ENCODE measurements at regions not wholly inside any gene's neighbourhood (a gene's known extent, or its start where the extent isn't known, plus 50 kb on each side); places are given as distances from the start of the nearest gene placed in this dataset.

DNA sequence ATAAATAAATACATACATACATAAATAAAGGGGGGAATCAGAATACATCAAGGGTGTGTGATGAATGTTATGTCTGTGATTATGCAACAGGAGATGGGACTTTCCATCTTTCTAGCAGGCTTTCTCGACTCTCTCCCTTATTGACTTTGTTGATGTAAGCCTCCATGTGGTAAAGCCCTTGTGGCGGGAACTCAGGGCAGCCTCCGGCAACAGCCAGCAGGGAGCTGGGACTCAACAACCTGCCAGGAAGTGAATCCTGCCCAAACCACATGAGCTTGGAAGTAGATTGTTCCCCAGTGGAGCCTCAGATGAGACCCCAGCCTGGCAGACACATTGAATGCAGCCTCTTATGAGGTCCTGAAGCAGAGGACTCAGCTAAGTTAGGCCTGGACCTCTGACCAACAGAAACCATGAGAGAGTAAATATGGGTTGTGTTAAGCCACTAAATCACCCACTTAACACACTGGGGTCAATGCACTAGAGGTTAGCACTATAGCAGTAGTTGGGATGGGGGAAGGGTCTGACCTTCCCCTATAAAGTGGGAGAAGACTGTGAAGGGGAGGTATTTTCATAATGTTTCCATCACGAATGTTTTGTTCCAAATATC lies 104.0 kb downstream of the JCAD start:
- Histone ChIP-seq H3K9me3 (ENCODE audit: low read depth, low read length) (no peaks in the 10 kb centered on the region), H3K36me3 (ENCODE audit: insufficient read depth, low read length) (no peaks in the 10 kb centered on the region), H3K27ac (no peak overlapping the region), H3K4me3 (no peak overlapping the region), H3K9ac (ENCODE audit: insufficient read length) (no peak overlapping the region)
- TF ChIP-seq POLR2AphosphoS5 (IDR thresholded peaks at IDR 0.05; ENCODE audit: borderline replicate concordance, low read depth, low read length), result no peak
- peak; percentile 33 for TF ChIP-seq FOXP2 (optimal IDR thresholded peaks at IDR 0.05; ENCODE audit: control extremely low read depth, extremely low read length, insufficient read depth)
- peak; percentile 32 for DNase-seq (ENCODE audit: low read depth, low spot score)

DNA sequence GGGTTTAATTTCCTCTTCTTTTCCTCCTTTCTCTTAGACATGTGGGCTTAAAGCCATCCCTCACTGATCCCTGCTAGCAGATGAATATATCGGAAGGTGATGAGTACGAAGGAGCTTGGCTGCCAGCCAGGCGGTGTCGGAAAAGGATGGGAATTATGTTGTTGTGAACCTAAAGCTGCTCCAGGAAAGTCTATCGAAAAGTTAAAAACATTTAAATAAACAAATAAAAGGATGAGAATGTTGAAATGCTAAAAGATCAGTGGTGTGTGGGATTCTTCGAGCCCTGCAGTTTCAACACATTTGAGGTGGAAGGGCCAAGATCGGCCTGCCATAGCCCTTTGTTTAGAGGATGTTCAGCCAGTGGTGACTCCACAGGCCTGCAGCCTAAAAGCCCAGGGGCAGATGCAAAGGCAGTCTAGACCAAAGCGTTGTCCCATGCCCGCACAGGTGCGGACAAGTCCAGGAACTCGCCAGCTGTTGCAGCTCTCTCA lies 107.9 kb downstream of the JCAD start:
- no peaks in the 10 kb centered on the region for H3K36me3 ChIP-seq (ENCODE audit: insufficient read depth, low read length)
- no peak overlapping the region for H3K9ac ChIP-seq (ENCODE audit: insufficient read length)
- TF ChIP-seq POLR2AphosphoS5 (IDR thresholded peaks at IDR 0.05; ENCODE audit: borderline replicate concordance, low read depth, low read length) (no peak), FOXP2 (optimal IDR thresholded peaks at IDR 0.05; ENCODE audit: control extremely low read depth, extremely low read length, insufficient read depth) (no peak), EZH2 (IDR thresholded peaks at IDR 0.05) (no peak)
- no peak overlapping the region for H3K27ac ChIP-seq
- H3K9me3 ChIP-seq (ENCODE audit: low read depth, low read length), result no peaks in the 10 kb centered on the region
- DNase-seq (ENCODE audit: low read depth, low spot score), result no peak
- H3K4me3 ChIP-seq, result no peak overlapping the region

DNA sequence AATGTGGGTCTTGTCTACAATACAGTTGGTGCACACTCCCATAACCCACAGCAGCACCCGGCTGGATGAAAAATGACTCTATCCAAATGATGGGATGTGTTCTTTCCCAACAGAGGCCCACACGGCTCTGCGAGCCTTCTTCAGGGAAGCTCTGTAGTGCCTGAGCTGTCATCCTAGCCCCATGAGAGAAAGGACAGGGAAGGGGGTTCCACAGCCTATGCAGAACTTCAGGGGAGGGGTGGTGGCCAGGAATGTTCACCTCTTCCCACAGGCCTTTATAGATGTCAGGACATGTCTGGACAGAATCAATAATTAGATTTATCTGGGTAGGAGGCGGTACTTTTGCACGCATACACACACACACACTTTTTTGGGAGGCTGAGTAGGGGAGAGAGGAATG lies 109.0 kb downstream of the JCAD start:
- TF ChIP-seq POLR2AphosphoS5 (IDR thresholded peaks at IDR 0.05; ENCODE audit: borderline replicate concordance, low read depth, low read length) (no peak), FOXP2 (optimal IDR thresholded peaks at IDR 0.05; ENCODE audit: control extremely low read depth, extremely low read length, insufficient read depth) (no peak), EZH2 (IDR thresholded peaks at IDR 0.05) (no peak)
- no peaks in the 10 kb centered on the region for H3K9me3 ChIP-seq (ENCODE audit: low read depth, low read length)
- no peak overlapping the region for H3K9ac ChIP-seq (ENCODE audit: insufficient read length)
- no peak overlapping the region for H3K27ac ChIP-seq
- no peak overlapping the region for H3K4me3 ChIP-seq
- no peak for DNase-seq (ENCODE audit: low read depth, low spot score)
- H3K36me3 ChIP-seq (ENCODE audit: insufficient read depth, low read length), result no peaks in the 10 kb centered on the region

DNA sequence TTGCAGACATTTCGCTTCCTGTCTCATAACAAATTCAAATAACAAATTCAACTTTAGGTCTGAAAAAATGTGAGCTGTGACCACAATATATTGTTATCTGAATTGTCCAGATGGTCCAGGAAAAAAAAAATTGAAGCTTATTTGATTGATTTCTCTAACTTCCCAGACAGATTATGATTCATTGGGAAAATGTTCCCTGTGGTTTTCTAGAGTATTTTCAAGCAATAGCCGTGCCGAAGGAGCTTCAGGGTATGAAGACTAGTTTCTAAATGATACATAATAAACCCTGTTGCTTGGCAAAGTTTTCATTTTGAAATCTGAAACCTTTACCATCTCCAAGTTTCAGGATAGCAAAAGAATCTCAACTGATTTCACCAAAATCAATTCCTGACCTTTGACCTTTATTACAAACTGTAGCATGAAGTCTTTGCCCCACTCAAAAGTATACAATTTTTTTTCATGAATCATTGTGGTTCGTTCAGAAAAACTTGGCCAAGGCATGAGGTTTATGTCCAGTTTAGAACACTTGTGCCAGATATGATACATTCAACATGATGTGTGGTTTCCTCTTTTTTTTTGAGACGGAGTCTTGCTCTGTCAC lies 109.9 kb downstream of the JCAD start:
- DNase-seq (ENCODE audit: low read depth, low spot score), result no peak

DNA sequence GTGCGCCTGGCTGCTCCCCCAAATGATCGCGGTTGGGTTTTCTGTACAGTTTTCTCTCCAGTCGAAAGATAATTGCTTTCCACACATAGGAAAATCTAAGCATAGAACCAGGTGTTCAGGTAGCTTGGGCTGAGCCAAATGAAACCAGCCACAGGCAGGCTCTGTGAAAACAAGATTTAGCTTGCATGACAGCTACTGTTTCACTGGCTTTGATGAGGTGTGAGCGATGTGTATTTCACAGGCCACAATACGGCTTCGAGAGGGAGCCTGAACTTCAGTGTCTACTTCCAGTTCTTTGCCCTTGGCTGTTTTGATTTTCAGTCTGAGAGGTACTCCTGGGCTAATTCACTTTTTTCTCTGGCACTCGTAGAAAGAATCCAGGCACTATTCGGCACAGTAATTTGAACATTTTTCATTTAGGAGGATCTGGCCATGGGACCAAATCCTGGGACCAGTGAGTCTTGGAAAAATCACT lies 110.5 kb downstream of the JCAD start:
- Histone ChIP-seq H3K9me3 (ENCODE audit: low read depth, low read length) (no peaks in the 10 kb centered on the region), H3K27ac (peak overlapping the region; percentile 54; the same call in 1 of the 2 replicates), H3K9ac (ENCODE audit: insufficient read length) (no peak overlapping the region), H3K36me3 (ENCODE audit: insufficient read depth, low read length) (no peaks in the 10 kb centered on the region), H3K4me3 (no peak overlapping the region)
- TF ChIP-seq FOXP2 (optimal IDR thresholded peaks at IDR 0.05; ENCODE audit: control extremely low read depth, extremely low read length, insufficient read depth), result no peak
- no peak for TF ChIP-seq POLR2AphosphoS5 (IDR thresholded peaks at IDR 0.05; ENCODE audit: borderline replicate concordance, low read depth, low read length)
- DNase-seq (ENCODE audit: low read depth, low spot score), result no peak

More for the DNA sequence above, 109.9 kb downstream of the JCAD start:
- Histone ChIP-seq H3K9me3 (ENCODE audit: low read depth, low read length) (no peaks in the 10 kb centered on the region), H3K4me3 (no peak overlapping the region), H3K36me3 (ENCODE audit: insufficient read depth, low read length) (no peaks in the 10 kb centered on the region), H3K27ac (peak overlapping the region; percentile 54; the same call in 1 of the 2 replicates), H3K9ac (ENCODE audit: insufficient read length) (no peak overlapping the region)
- TF ChIP-seq POLR2AphosphoS5 (IDR thresholded peaks at IDR 0.05; ENCODE audit: borderline replicate concordance, low read depth, low read length), result no peak
- no peak for TF ChIP-seq FOXP2 (optimal IDR thresholded peaks at IDR 0.05; ENCODE audit: control extremely low read depth, extremely low read length, insufficient read depth)
- TF ChIP-seq EZH2 (IDR thresholded peaks at IDR 0.05), result no peak

DNA sequence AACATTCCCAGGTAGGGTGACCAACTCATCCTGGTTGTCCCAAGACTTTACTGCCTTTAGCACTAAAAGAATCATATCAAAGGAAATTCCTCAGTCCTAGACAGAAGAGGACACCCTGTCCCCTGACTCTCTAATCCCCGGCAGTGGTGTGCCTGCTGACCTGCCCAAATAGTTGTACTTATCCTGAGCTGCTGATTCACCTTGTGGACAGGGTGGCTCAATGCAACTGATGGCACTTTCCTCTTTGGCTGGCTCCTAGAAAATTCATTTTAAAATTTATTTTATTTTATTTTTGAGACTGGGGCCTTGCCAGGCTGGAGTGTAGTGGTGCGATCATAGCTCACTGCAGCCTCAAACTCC lies 111.7 kb downstream of the JCAD start:
- no peaks in the 10 kb centered on the region for H3K36me3 ChIP-seq (ENCODE audit: insufficient read depth, low read length)
- no peaks in the 10 kb centered on the region for H3K9me3 ChIP-seq (ENCODE audit: low read depth, low read length)
- no peak overlapping the region for H3K27ac ChIP-seq
- no peak overlapping the region for H3K9ac ChIP-seq (ENCODE audit: insufficient read length)
- H3K4me3 ChIP-seq, result no peak overlapping the region
- TF ChIP-seq POLR2AphosphoS5 (IDR thresholded peaks at IDR 0.05; ENCODE audit: borderline replicate concordance, low read depth, low read length), result no peak
- TF ChIP-seq EZH2 (IDR thresholded peaks at IDR 0.05), result no peak
- TF ChIP-seq FOXP2 (optimal IDR thresholded peaks at IDR 0.05; ENCODE audit: control extremely low read depth, extremely low read length, insufficient read depth), result no peak
- DNase-seq (ENCODE audit: low read depth, low spot score), result no peak

DNA sequence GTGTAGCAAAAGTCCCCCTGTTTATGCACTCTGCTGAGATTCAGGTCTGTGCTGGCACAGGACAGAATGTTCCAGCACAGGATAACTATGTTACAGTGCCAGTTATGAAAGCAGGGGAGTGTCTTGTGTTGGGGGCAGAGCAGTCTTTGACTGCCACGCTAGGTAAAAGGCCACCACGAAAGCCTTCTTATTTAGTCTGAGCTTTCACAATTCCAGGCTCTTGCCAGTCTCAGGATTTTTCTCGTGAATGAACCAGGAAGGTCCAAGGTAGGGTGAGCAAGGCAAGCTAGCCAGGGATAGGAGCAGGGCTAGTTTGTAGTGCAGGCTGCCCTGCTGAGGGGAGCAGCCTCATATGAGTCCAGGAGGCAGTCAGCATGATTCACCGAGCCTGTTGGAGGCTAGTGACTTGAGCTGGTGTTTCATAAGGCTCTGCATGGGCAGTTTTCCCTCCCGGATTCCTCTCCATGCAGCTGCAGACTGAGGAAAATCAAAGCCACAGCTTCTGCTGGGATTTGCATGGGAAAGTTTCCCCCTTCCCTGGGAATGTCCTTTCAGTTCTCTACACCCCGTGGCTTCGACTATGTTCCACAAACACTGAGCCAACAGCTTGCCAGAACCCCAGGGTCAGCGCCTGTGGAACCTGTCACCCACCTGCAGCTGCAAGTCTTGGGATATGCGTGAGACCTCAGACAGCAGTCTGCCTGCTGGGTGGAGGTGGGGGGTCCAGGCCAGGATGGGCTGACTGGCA lies 112.3 kb downstream of the JCAD start:
- H3K27ac ChIP-seq, result no peak overlapping the region
- no peak overlapping the region for H3K9ac ChIP-seq (ENCODE audit: insufficient read length)
- no peak for TF ChIP-seq FOXP2 (optimal IDR thresholded peaks at IDR 0.05; ENCODE audit: control extremely low read depth, extremely low read length, insufficient read depth)
- no peak for TF ChIP-seq EZH2 (IDR thresholded peaks at IDR 0.05)
- no peak for TF ChIP-seq POLR2AphosphoS5 (IDR thresholded peaks at IDR 0.05; ENCODE audit: borderline replicate concordance, low read depth, low read length)
- no peaks in the 10 kb centered on the region for H3K36me3 ChIP-seq (ENCODE audit: insufficient read depth, low read length)
- DNase-seq (ENCODE audit: low read depth, low spot score), result no peak
- H3K9me3 ChIP-seq (ENCODE audit: low read depth, low read length), result no peaks in the 10 kb centered on the region
- H3K4me3 ChIP-seq, result no peak overlapping the region

DNA sequence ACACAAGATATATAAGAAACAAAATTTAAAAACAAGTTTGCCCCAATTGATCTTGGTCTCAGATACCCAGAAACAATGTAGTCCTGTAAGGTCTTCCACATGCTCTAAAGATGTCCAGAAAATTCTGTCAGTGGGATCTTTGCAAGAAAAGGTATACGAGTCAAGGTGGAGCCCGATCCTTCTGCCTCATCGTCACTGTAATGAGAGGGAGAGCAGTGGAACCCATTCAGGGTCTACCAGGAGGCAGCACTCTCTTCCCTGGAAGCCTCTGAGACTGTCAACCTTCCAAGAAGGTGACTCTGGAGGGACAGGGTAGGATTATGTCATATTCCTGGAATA lies 112.8 kb downstream of the JCAD start:
- Histone ChIP-seq H3K27ac (no peak overlapping the region), H3K36me3 (ENCODE audit: insufficient read depth, low read length) (no peaks in the 10 kb centered on the region), H3K4me3 (no peak overlapping the region), H3K9ac (ENCODE audit: insufficient read length) (no peak overlapping the region), H3K9me3 (ENCODE audit: low read depth, low read length) (no peaks in the 10 kb centered on the region)
- DNase-seq (ENCODE audit: low read depth, low spot score), result no peak
- TF ChIP-seq FOXP2 (optimal IDR thresholded peaks at IDR 0.05; ENCODE audit: control extremely low read depth, extremely low read length, insufficient read depth), result no peak
- TF ChIP-seq EZH2 (IDR thresholded peaks at IDR 0.05), result no peak
- no peak for TF ChIP-seq POLR2AphosphoS5 (IDR thresholded peaks at IDR 0.05; ENCODE audit: borderline replicate concordance, low read depth, low read length)

All from SK-N-MC (cell line).